HFFc6 (cell line): ENCODE measurements at regions not wholly inside any gene's neighbourhood (a gene's known extent, or its start where the extent isn't known, plus 50 kb on each side); places are given as distances from the start of the nearest gene placed in this dataset.

Source experiments
- DNase-seq: peaks from one replicate; pipeline ENCODE4 v3.0.0-alpha.2; 2018
- H3K27ac Mint-ChIP-seq: 2 replicates; pipeline ENCODE4 v1.8.0; 2020; ENCODE audit warnings: mild to moderate bottlenecking, mixed read lengths
- H3K27me3 Mint-ChIP-seq: 2 replicates; pipeline ENCODE4 v1.8.0; 2021; ENCODE audit warnings: mild to moderate bottlenecking, moderate library complexity, mixed read lengths; ENCODE audit not compliant: insufficient read depth
- H3K36me3 Mint-ChIP-seq: 2 replicates; pipeline ENCODE4 v1.8.0; 2021; ENCODE audit warnings: low read depth, mixed read lengths
- H3K4me1 Mint-ChIP-seq: 2 replicates; pipeline ENCODE4 v1.8.0; 2020; ENCODE audit warnings: low read depth, mixed read lengths
- H3K4me3 Mint-ChIP-seq: 2 replicates; pipeline ENCODE4 v1.8.0; 2020; ENCODE audit warnings: mild to moderate bottlenecking, moderate library complexity, mixed read lengths
- H3K9me3 Mint-ChIP-seq: 2 replicates; pipeline ENCODE4 v1.8.0; 2020; ENCODE audit warnings: mild to moderate bottlenecking, mixed read lengths
- CTCF ChIP-seq: fragments of 200-600 bp; sonication (generic); IDR thresholded peaks from 2 replicates; pipeline ENCODE4 v1.5.0; 2021; ENCODE audit warnings: antibody characterized with exemption, mild to moderate bottlenecking

GRCh38 chr10:63711361-63711760 lies 190.2 kb downstream of the REEP3 start:
- Mint-ChIP-seq H3K27me3 (no peaks in the 10 kb centered on the region; the same call in 1 of the 2 replicates), H3K9me3 (no peaks in the 10 kb centered on the region), H3K36me3 (no peaks in the 10 kb centered on the region), H3K27ac (no peak overlapping the region; the same call in 1 of the 2 replicates), H3K4me1 (peaks cover 62% of the 10 kb centered on the region), H3K4me3 (no peak overlapping the region)
- DNase-seq: no peak
- TF ChIP-seq CTCF: no peak

- Mint-ChIP-seq H3K4me3 (no peak overlapping the region), H3K9me3 (no peaks in the 10 kb centered on the region), H3K27ac (peak overlapping the region; percentile 62), H3K4me1 (peaks cover 60% of the 10 kb centered on the region), H3K27me3 (no peaks in the 10 kb centered on the region; the same call in 1 of the 2 replicates), H3K36me3 (no peaks in the 10 kb centered on the region)
- peak; percentile 97 for DNase-seq
- TF ChIP-seq CTCF: no peak
These were observed 190.9 kb downstream of the REEP3 start for GRCh38 chr10:63711867-63712716.

GRCh38 chr10:63712717-63713115 lies 191.5 kb downstream of the REEP3 start:
- H3K36me3 Mint-ChIP-seq: no peaks in the 10 kb centered on the region
- no peak for TF ChIP-seq CTCF

GRCh38 chr10:63713191-63714144 lies 192.3 kb downstream of the REEP3 start:
- TF ChIP-seq CTCF: no peak
- no peaks in the 10 kb centered on the region; the same call in 1 of the 2 replicates for H3K27me3 Mint-ChIP-seq
- no peak for DNase-seq
- H3K4me3 Mint-ChIP-seq: peak overlapping the region; percentile 21; the same call in 1 of the 2 replicates
- peaks cover 59% of the 10 kb centered on the region for H3K4me1 Mint-ChIP-seq
- peak overlapping the region; percentile 25; the same call in 1 of the 2 replicates for H3K27ac Mint-ChIP-seq
- H3K36me3 Mint-ChIP-seq: no peaks in the 10 kb centered on the region
- H3K9me3 Mint-ChIP-seq: no peaks in the 10 kb centered on the region

More at GRCh38 chr10:63712717-63713115, 191.5 kb downstream of the REEP3 start:
- Mint-ChIP-seq H3K9me3 (no peaks in the 10 kb centered on the region), H3K27ac (peak overlapping the region; percentile 62), H3K4me1 (peaks cover 59% of the 10 kb centered on the region), H3K4me3 (no peak overlapping the region; the same call in 1 of the 2 replicates), H3K27me3 (no peaks in the 10 kb centered on the region; the same call in 1 of the 2 replicates)
- DNase-seq: no peak

- Mint-ChIP-seq H3K4me3 (no peak overlapping the region), H3K9me3 (no peaks in the 10 kb centered on the region), H3K36me3 (no peaks in the 10 kb centered on the region), H3K4me1 (peaks cover 66% of the 10 kb centered on the region), H3K27me3 (no peaks in the 10 kb centered on the region; the same call in 1 of the 2 replicates), H3K27ac (no peak overlapping the region)
- DNase-seq: no peak
- TF ChIP-seq CTCF: no peak
These were observed 194.9 kb downstream of the REEP3 start for GRCh38 chr10:63716016-63716580.
